H1 (cell line): ENCODE measurements at regions not wholly inside any gene's neighbourhood (a gene's known extent, or its start where the extent isn't known, plus 50 kb on each side); places are given as distances from the start of the nearest gene placed in this dataset.

Experiments
- CTCF ChIA-PET: fragments of 300-600 bp; sonication (Branson Sonifier 250); formaldehyde crosslinking; loops from one replicate; lab custom pipeline; 2021; ENCODE audit not compliant: partially characterized antibody; lab: Charles Lee
- POLR2A ChIA-PET: fragments of 300-600 bp; sonication (Branson Sonifier 250); formaldehyde crosslinking; loops from one replicate; lab custom pipeline; 2021; ENCODE audit warnings: inconsistent platforms; ENCODE audit not compliant: partially characterized antibody; lab: Charles Lee
- DNase-seq, 2 experiments: peaks; one replicate each; pipeline versions ENCODE4 v3.0.0 to v3.0.0-alpha.2; 2010 to 2022; ENCODE audit warnings: low spot score in 2 of 2, low read depth in 1 of 2, mixed read lengths in 1 of 2
- FAIRE-seq: peaks from 2 replicates; lab custom pipeline; 2011; peaks lifted over from hg19 to GRCh38; lab: Jason Lieb, UNC
- H2AFZ ChIP-seq: 2 replicates; pipeline ENCODE4 v1.8.1; 2012; ENCODE audit warnings: low read length, inconsistent platforms
- H2AK5ac ChIP-seq: 2 replicates; pipeline ENCODE4 v1.6.1; 2013; ENCODE audit warnings: low read depth, low read length
- H2BK120ac ChIP-seq: replicated peaks from 2 replicates; pipeline ENCODE3; 2013; ENCODE audit warnings: low read depth, low read length, inconsistent platforms
- H2BK12ac ChIP-seq: 2 replicates; pipeline ENCODE4 v1.6.1; 2013; ENCODE audit warnings: low read depth, low read length
- H2BK15ac ChIP-seq: 2 replicates; pipeline ENCODE4 v1.6.1; 2013; ENCODE audit warnings: low read length
- H2BK20ac ChIP-seq: 2 replicates; pipeline ENCODE4 v1.6.1; 2013; ENCODE audit warnings: low read length
- H2BK5ac ChIP-seq: 2 replicates; pipeline ENCODE4 v1.6.1; 2013; ENCODE audit warnings: low read depth, low read length
- H3K14ac ChIP-seq: 2 replicates; pipeline ENCODE4 v1.6.1; 2013; ENCODE audit warnings: inconsistent platforms; ENCODE audit not compliant: insufficient read length
- H3K18ac ChIP-seq: 2 replicates; pipeline ENCODE4 v1.6.1; 2013; ENCODE audit warnings: low read length; ENCODE audit errors: extremely low read depth
- H3K23ac ChIP-seq: 2 replicates; pipeline ENCODE4 v1.6.1; 2013; ENCODE audit warnings: inconsistent platforms; ENCODE audit not compliant: insufficient read length
- H3K23me2 ChIP-seq: 2 replicates; pipeline ENCODE4 v1.6.1; 2013; ENCODE audit warnings: low read depth, low read length
- H3K27ac ChIP-seq: 2 replicates; pipeline ENCODE4 v1.6.1; 2011; ENCODE audit warnings: low read depth, low read length, inconsistent platforms
- H3K27me3 ChIP-seq, 4 experiments: replicated peaks in 1 of 4; 1 replicate in 1 of 4; 2 replicates in 3 of 4; pipeline versions ENCODE4 v1.6.1 to v1.8.1; 2011 to 2013; ENCODE audit warnings: low read length in 3 of 4, mild to moderate bottlenecking in 3 of 4, inconsistent platforms in 2 of 4, mixed read lengths in 2 of 4, moderate library complexity in 1 of 4; ENCODE audit not compliant: control insufficient read depth in 3 of 4, insufficient read depth in 3 of 4; ENCODE audit errors: extremely low read depth in 1 of 4
- H3K36me3 ChIP-seq, 4 experiments: 2 replicates each; pipeline versions ENCODE4 v1.6.1 to v1.8.1; 2011 to 2013; ENCODE audit warnings: mild to moderate bottlenecking in 4 of 4, low read length in 3 of 4, moderate library complexity in 2 of 4, control low read depth in 1 of 4, inconsistent platforms in 1 of 4; ENCODE audit not compliant: insufficient read depth in 4 of 4, control insufficient read depth in 2 of 4
- H3K4ac ChIP-seq: replicated peaks from 2 replicates; pipeline ENCODE3; 2013; ENCODE audit warnings: low read length, low read depth, mixed read lengths, inconsistent platforms; ENCODE audit not compliant: insufficient read length
- H3K4me1 ChIP-seq, 4 experiments: replicated peaks in 1 of 4; 1 replicate in 1 of 4; 2 replicates in 3 of 4; pipeline versions ENCODE4 v1.6.1 to v1.8.1; 2011 to 2013; ENCODE audit warnings: low read length in 3 of 4, inconsistent platforms in 2 of 4, mixed read lengths in 1 of 4; ENCODE audit not compliant: insufficient read depth in 4 of 4, control insufficient read depth in 3 of 4
- H3K4me2 ChIP-seq, 2 experiments: 2 replicates each; pipeline versions ENCODE4 v1.6.1 to v1.8.1; 2011 to 2013; ENCODE audit warnings: low read depth in 2 of 2, low read length in 2 of 2, control low read depth in 1 of 2, inconsistent platforms in 1 of 2, mild to moderate bottlenecking in 1 of 2; ENCODE audit not compliant: insufficient read depth in 1 of 2
- H3K4me3 ChIP-seq, 4 experiments: fragments of 200-600, 300-600 bp in 1 of 4; sonication (generic), shearing (Covaris generic), sonication (Bioruptor Twin) in 1 of 4; 2 replicates each; pipeline versions ENCODE4 v1.5.1 to v1.8.1; 2011 to 2016; ENCODE audit warnings: low read length in 4 of 4, low read depth in 3 of 4, control low read depth in 2 of 4, inconsistent platforms in 2 of 4, mild to moderate bottlenecking in 2 of 4, mixed read lengths in 1 of 4, moderate library complexity in 1 of 4; ENCODE audit not compliant: insufficient read depth in 2 of 4; ENCODE audit errors: extremely low read depth in 1 of 4
- H3K56ac ChIP-seq: replicated peaks from 2 replicates; pipeline ENCODE3; 2013; ENCODE audit warnings: low read depth, mild to moderate bottlenecking, mixed read lengths, low read length, inconsistent platforms; ENCODE audit not compliant: insufficient read length
- H3K79me1 ChIP-seq: 2 replicates; pipeline ENCODE4 v1.6.1; 2013; ENCODE audit warnings: low read depth, low read length, control low read depth
- H3K79me2 ChIP-seq, 2 experiments: 2 replicates each; pipeline versions ENCODE4 v1.6.1 to v1.8.1; 2012 to 2013; ENCODE audit warnings: low read length in 2 of 2, mild to moderate bottlenecking in 2 of 2, inconsistent platforms in 1 of 2; ENCODE audit not compliant: insufficient read depth in 2 of 2, control insufficient read depth in 1 of 2
- H3K9ac ChIP-seq, 4 experiments: replicated peaks in 1 of 4; 1 replicate in 1 of 4; 2 replicates in 3 of 4; pipeline versions ENCODE4 v1.6.1 to v1.8.1; 2011 to 2013; ENCODE audit warnings: low read depth in 3 of 4, low read length in 3 of 4, control low read depth in 2 of 4, mild to moderate bottlenecking in 2 of 4, moderate library complexity in 2 of 4, inconsistent platforms in 1 of 4; ENCODE audit errors: extremely low read depth in 1 of 4
- H3K9me3 ChIP-seq, 2 experiments: 2 replicates each; pipeline versions ENCODE4 v1.6.1 to v1.8.1; 2012 to 2013; ENCODE audit warnings: mild to moderate bottlenecking in 2 of 2, moderate library complexity in 2 of 2, control low read depth in 1 of 2, inconsistent platforms in 1 of 2, low read depth in 1 of 2, low read length in 1 of 2, mixed read lengths in 1 of 2; ENCODE audit not compliant: insufficient read depth in 2 of 2
- H4K20me1 ChIP-seq, 2 experiments: replicated peaks in 1 of 2; 2 replicates each; pipeline versions ENCODE3 to v1.8.1; 2011 to 2013; ENCODE audit warnings: inconsistent platforms in 2 of 2, low read length in 2 of 2, mild to moderate bottlenecking in 1 of 2; ENCODE audit not compliant: insufficient read depth in 2 of 2, control insufficient read depth in 1 of 2
- H4K5ac ChIP-seq: 2 replicates; pipeline ENCODE4 v1.6.1; 2013; ENCODE audit warnings: low read length, low read depth, mixed read lengths, inconsistent platforms; ENCODE audit not compliant: insufficient read length
- H4K8ac ChIP-seq: 2 replicates; pipeline ENCODE4 v1.8.0; 2013; ENCODE audit warnings: mild to moderate bottlenecking, moderate library complexity, low read length, inconsistent platforms; ENCODE audit not compliant: insufficient read depth; ENCODE audit errors: extremely low read depth
- H4K91ac ChIP-seq: replicated peaks from 2 replicates; pipeline ENCODE3; 2013; ENCODE audit warnings: low read length, mixed read lengths, inconsistent platforms; ENCODE audit not compliant: insufficient read length
- CBX5 ChIP-seq: fragments of 300-800, 300-1000 bp; sonication (generic); IDR thresholded peaks from 2 replicates; pipeline ENCODE4 v1.7.1; 2016; ENCODE audit warnings: antibody characterized with exemption, low read length, low read depth
- CTBP2 ChIP-seq: IDR thresholded peaks from 2 replicates; pipeline ENCODE4 v1.7.0; 2011; ENCODE audit warnings: borderline replicate concordance, mild to moderate bottlenecking, moderate library complexity, mixed read lengths, low read length; ENCODE audit not compliant: insufficient read depth, insufficient read length
- EGR1 ChIP-seq: IDR thresholded peaks from 2 replicates; pipeline ENCODE4 v1.6.1; 2011; ENCODE audit warnings: low read depth, low read length, borderline replicate concordance
- EP300 ChIP-seq, 2 experiments: IDR thresholded peaks; 1 replicate in 1 of 2; 2 replicates in 1 of 2; pipeline ENCODE4 v1.6.1; 2011 to 2012; ENCODE audit warnings: low read depth in 2 of 2, low read length in 2 of 2, mild to moderate bottlenecking in 2 of 2, borderline replicate concordance in 1 of 2, inconsistent platforms in 1 of 2, moderate library complexity in 1 of 2
- EZH2 ChIP-seq: fragments of 200-600 bp; sonication (generic); IDR thresholded peaks from 2 replicates; pipeline ENCODE4 v1.7.1; 2012; ENCODE audit warnings: low read depth, mild to moderate bottlenecking, moderate library complexity, low read length, inconsistent platforms; ENCODE audit not compliant: severe bottlenecking
- RAD21 ChIP-seq, 2 experiments: IDR thresholded peaks in 1 of 2; conservative IDR thresholded peaks in 1 of 2; 2 replicates each; pipeline ENCODE4 v1.6.1; 2011; ENCODE audit warnings: low read depth in 2 of 2, low read length in 2 of 2, improper control_type of control experiment in 1 of 2, inconsistent platforms in 1 of 2, mild to moderate bottlenecking in 1 of 2, moderate library complexity in 1 of 2
- RNF2 ChIP-seq: fragments of 200-900, 300-1000 bp; sonication (generic); IDR thresholded peaks from 2 replicates; pipeline ENCODE4 v1.7.1; 2016; ENCODE audit warnings: borderline replicate concordance, low read depth, mild to moderate bottlenecking, antibody characterized with exemption, low read length; ENCODE audit not compliant: poor library complexity, severe bottlenecking; ENCODE audit errors: missing control alignments
- SP1 ChIP-seq: IDR thresholded peaks from 2 replicates; pipeline ENCODE4 v1.6.1; 2011; ENCODE audit warnings: low read depth, low read length
- SRF ChIP-seq: IDR thresholded peaks from 2 replicates; pipeline ENCODE4 v1.6.1; 2011; ENCODE audit warnings: mild to moderate bottlenecking, low read depth, low read length, moderate library complexity
- TAF7 ChIP-seq: optimal IDR thresholded peaks from 2 replicates; pipeline ENCODE3; 2011; ENCODE audit warnings: low read depth, mild to moderate bottlenecking, inconsistent platforms, low read length, moderate library complexity, borderline replicate concordance
- WGBS, 2 experiments: shearing (Covaris generic) in 1 of 2; methylation state at CpG; one replicate each; pipeline versions ENCODE4 v1.1.6 to v1.1.7; 2013 to 2015; ENCODE audit warnings: low lambda C conversion rate in 2 of 2, mixed read lengths in 2 of 2, inconsistent platforms in 1 of 2, low coverage in 1 of 2, missing lambda C conversion rate in 1 of 2; ENCODE audit not compliant: insufficient replicate concordance in 2 of 2, insufficient coverage in 1 of 2, insufficient read length in 1 of 2; ENCODE audit errors: extremely low coverage in 1 of 2, missing lambda C conversion rate in 1 of 2; 5-methylcytosine and 5-hydroxymethylcytosine counted together
- TF ChIP-seq, protein P1 (sequence below): IDR thresholded peaks from 2 replicates; pipeline ENCODE4 v1.6.1; 2012; ENCODE audit warnings: low read length, inconsistent platforms

DNA sequence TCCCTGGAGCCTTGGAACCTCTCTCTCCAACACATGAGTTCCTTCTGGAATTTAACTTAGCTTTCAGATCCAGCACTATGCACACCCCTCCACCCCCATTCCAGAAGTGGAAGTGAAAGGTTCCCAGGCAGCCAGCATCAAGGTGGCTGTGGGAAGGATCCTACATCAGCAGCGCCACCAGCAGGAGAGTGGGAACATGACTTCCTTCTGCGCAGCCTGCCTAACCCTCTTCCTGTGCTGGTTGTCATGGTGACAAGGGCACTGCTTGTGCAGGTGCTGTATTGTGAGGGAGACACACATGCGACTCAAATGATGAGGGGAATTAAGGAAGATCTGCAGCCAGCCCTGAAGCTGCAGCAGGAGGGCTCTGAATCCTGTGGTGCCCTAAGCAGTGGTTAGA, 904.5 kb upstream of the API5 start:
- no peaks in the 10 kb centered on the region for H3K9me3 ChIP-seq
- H3K56ac ChIP-seq, result no peak overlapping the region
- no peaks in the 10 kb centered on the region for H4K20me1 ChIP-seq
- no peaks in the 10 kb centered on the region for H3K36me3 ChIP-seq
- no peak overlapping the region for H3K18ac ChIP-seq
- H3K23me2 ChIP-seq, result no peaks in the 10 kb centered on the region
- H3K27ac ChIP-seq, result no peak overlapping the region
- FAIRE-seq (peak; percentile 93), DNase-seq (peak; percentile 70 to 89)
- no peak overlapping the region for H2BK120ac ChIP-seq
- no peak overlapping the region for H2BK15ac ChIP-seq
- no peak overlapping the region for H4K91ac ChIP-seq
- no peak overlapping the region for H3K9ac ChIP-seq
- 5% methylated on average over 3 of the region's 3 CpGs; no CpG with 5 or more reads in 1 of the 2 experiments for WGBS, 2 experiments
- no peak overlapping the region for H3K4me3 ChIP-seq
- no peak overlapping the region for H2BK5ac ChIP-seq
- H4K8ac ChIP-seq, result no peak overlapping the region
- no peaks in the 10 kb centered on the region for H3K79me1 ChIP-seq
- ChIA-PET CTCF (interaction anchor here (0.6 to 1.5 kb wide), 10 partner anchors 9 to 925 kb away, joined by 3 to 5 read pairs (median 3); no protein-coding TSS in a partner anchor), POLR2A (interaction anchor here (0.6 kb wide), 1 partner anchor 120 kb away, joined by 5 read pairs; no protein-coding TSS in a partner anchor)
- H3K14ac ChIP-seq, result no peak overlapping the region
- H4K5ac ChIP-seq, result no peak overlapping the region
- no peak overlapping the region for H2BK20ac ChIP-seq
- no peak overlapping the region for H3K4ac ChIP-seq
- H2AFZ ChIP-seq, result peak overlapping the region; percentile 76
- no peak overlapping the region for H2BK12ac ChIP-seq
- H3K4me1 ChIP-seq, result peaks cover 0 to 5% (median 1%) of the 10 kb centered on the region in 4 experiments; a peak in 2 of 7 replicates
- H3K27me3 ChIP-seq, result no peaks in the 10 kb centered on the region
- no peak overlapping the region for H2AK5ac ChIP-seq
- no peak overlapping the region for H3K23ac ChIP-seq
- H3K79me2 ChIP-seq, result no peaks in the 10 kb centered on the region
- H3K4me2 ChIP-seq, result peak overlapping the region in 1 of 2 experiments; percentile 5; a peak in 1 of 4 replicates
- TF ChIP-seq TAF7, result no peak
- no peak for TF ChIP-seq EZH2
- TF ChIP-seq RAD21 (IDR thresholded peaks at IDR 0.05 in 1 of 2, conservative IDR thresholded peaks at IDR 0.05 in 1 of 2; ENCODE audit: low read depth in 2 of 2, low read length in 2 of 2), result peak; percentile 92 to 95
- TF ChIP-seq SRF, result no peak
- TF ChIP-seq CBX5, result no peak
- no peak for TF ChIP-seq CTBP2
- no peak for TF ChIP-seq EP300 (IDR thresholded peaks at IDR 0.05; ENCODE audit: borderline replicate concordance in 1 of 2, low read depth in 2 of 2, low read length in 2 of 2)
- TF ChIP-seq EGR1, result no peak
- TF ChIP-seq, protein P1, sequence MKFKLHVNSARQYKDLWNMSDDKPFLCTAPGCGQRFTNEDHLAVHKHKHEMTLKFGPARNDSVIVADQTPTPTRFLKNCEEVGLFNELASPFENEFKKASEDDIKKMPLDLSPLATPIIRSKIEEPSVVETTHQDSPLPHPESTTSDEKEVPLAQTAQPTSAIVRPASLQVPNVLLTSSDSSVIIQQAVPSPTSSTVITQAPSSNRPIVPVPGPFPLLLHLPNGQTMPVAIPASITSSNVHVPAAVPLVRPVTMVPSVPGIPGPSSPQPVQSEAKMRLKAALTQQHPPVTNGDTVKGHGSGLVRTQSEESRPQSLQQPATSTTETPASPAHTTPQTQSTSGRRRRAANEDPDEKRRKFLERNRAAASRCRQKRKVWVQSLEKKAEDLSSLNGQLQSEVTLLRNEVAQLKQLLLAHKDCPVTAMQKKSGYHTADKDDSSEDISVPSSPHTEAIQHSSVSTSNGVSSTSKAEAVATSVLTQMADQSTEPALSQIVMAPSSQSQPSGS, result no peak
- no peak for TF ChIP-seq SP1
- no peak for TF ChIP-seq RNF2
